HepG2 (cell line): ENCODE measurements at regions not wholly inside any gene's neighbourhood (a gene's known extent, or its start where the extent isn't known, plus 50 kb on each side); places are given as distances from the start of the nearest gene placed in this dataset.

Source experiments
- ATAC-seq: fragments of 200-7000 bp; cut with Tn5 transposase; 3 replicates; pipeline ENCODE4 v1.9.1; 2020; ENCODE audit warnings: mild to moderate bottlenecking, moderate library complexity
- BruUV-seq: library from RNA; stranded (reverse); fragments of 400-500 nt; replicated peaks from 2 replicates; lab custom pipeline; 2021; lab: Mats Ljungman, UMichigan
- CTCF ChIA-PET: fragments of 300-600 bp; formaldehyde crosslinking; extraction: SDS; loops from one replicate; lab custom pipeline; 2021; ENCODE audit warnings: low total read pairs, inconsistent platforms, low intra/inter-chr PET ratio; lab: Yijun Ruan, JAX
- POLR2A ChIA-PET: fragments of 350-600 bp; sonication (Branson Sonifier 250); formaldehyde crosslinking; loops from one replicate; lab custom pipeline; 2020; ENCODE audit warnings: antibody characterized with exemption, inconsistent platforms; lab: Yijun Ruan, JAX
- DNase-seq: peaks from one replicate; pipeline ENCODE4 v3.0.0-alpha.2; 2015; ENCODE audit warnings: low spot score
- FAIRE-seq: peaks from 3 replicates; lab custom pipeline; 2011; peaks lifted over from hg19 to GRCh38; lab: Jason Lieb, UNC
- H2AFZ ChIP-seq: one replicate; pipeline ENCODE4 v1.6.1; 2011; ENCODE audit warnings: low read length, inconsistent platforms
- H3K27ac ChIP-seq: fragments of 300-600 bp; 3 replicates; pipeline ENCODE4 v1.8.0; 2011; ENCODE audit warnings: mixed run types, mild to moderate bottlenecking, mixed read lengths, low read length, inconsistent platforms; ENCODE audit not compliant: insufficient read depth; ENCODE audit errors: extremely low read length
- H3K27me3 ChIP-seq, 2 experiments: fragments of 200-600 bp in 1 of 2; 2 replicates in 1 of 2; 3 replicates in 1 of 2; pipeline versions ENCODE4 v1.6.0 to v1.8.0; 2011; ENCODE audit warnings: low read length in 2 of 2, mild to moderate bottlenecking in 2 of 2, moderate library complexity in 2 of 2, inconsistent platforms in 1 of 2; ENCODE audit not compliant: insufficient read depth in 2 of 2, control insufficient read depth in 1 of 2
- H3K36me3 ChIP-seq, 2 experiments: fragments of 200-600 bp in 1 of 2; replicated peaks in 1 of 2; 2 replicates in 1 of 2; 3 replicates in 1 of 2; pipeline versions ENCODE4 v1.5.1 to v1.8.0; 2011; ENCODE audit warnings: low read length in 2 of 2, inconsistent platforms in 1 of 2; ENCODE audit not compliant: insufficient read depth in 2 of 2, control insufficient read depth in 1 of 2
- H3K4me1 ChIP-seq: 2 replicates; pipeline ENCODE4 v1.5.1; 2012; ENCODE audit warnings: low read length, inconsistent platforms; ENCODE audit not compliant: insufficient read depth
- H3K4me2 ChIP-seq: 2 replicates; pipeline ENCODE4 v1.6.0; 2011; ENCODE audit warnings: low read depth, low read length, inconsistent platforms
- H3K4me3 ChIP-seq, 3 experiments: fragments of 200-600 bp in 1 of 3; sonication (generic), shearing (Covaris generic) in 1 of 3; replicated peaks in 1 of 3; 2 replicates each; pipeline ENCODE4 v1.5.1; 2011 to 2016; ENCODE audit warnings: low read length in 3 of 3, inconsistent platforms in 2 of 3, low read depth in 2 of 3, mild to moderate bottlenecking in 2 of 3, control low read depth in 1 of 3, mixed read lengths in 1 of 3; ENCODE audit not compliant: insufficient read depth in 1 of 3
- H3K79me2 ChIP-seq: one replicate; pipeline ENCODE4 v1.6.1; 2011; ENCODE audit warnings: low read length, inconsistent platforms; ENCODE audit not compliant: insufficient read depth
- H3K9ac ChIP-seq: 2 replicates; pipeline ENCODE4 v1.6.0; 2011; ENCODE audit warnings: mild to moderate bottlenecking, low read depth, low read length, inconsistent platforms; ENCODE audit not compliant: insufficient read depth
- H3K9me3 ChIP-seq: 2 replicates; pipeline ENCODE4 v1.5.1; 2012; ENCODE audit warnings: mild to moderate bottlenecking, low read length
- H4K20me1 ChIP-seq: 2 replicates; pipeline ENCODE4 v1.6.0; 2011; ENCODE audit warnings: inconsistent platforms, mild to moderate bottlenecking, low read length, moderate library complexity; ENCODE audit not compliant: insufficient read depth
- ETV5 ChIP-seq: IDR thresholded peaks from 2 replicates; pipeline ENCODE4 v1.6.1; 2018; ENCODE audit warnings: missing biosample characterization, missing genetic modification reagents, inconsistent platforms, borderline replicate concordance
- HNF1A ChIP-seq, 2 experiments: sonication (generic) in 1 of 2; formaldehyde crosslinking in 1 of 2; IDR thresholded peaks; 2 replicates each; pipeline versions ENCODE4 v1.4.0 to v1.6.1; 2016 to 2020; ENCODE audit warnings: borderline replicate concordance in 1 of 2, low read depth in 1 of 2, mild to moderate bottlenecking in 1 of 2, missing genetic modification reagents in 1 of 2
- IRF2 ChIP-seq: IDR thresholded peaks from 2 replicates; pipeline ENCODE4 v1.6.1; 2018; ENCODE audit warnings: missing genetic modification reagents, missing compliant biosample characterization
- KDM2A ChIP-seq: sonication (generic); formaldehyde crosslinking; IDR thresholded peaks from 2 replicates; pipeline ENCODE4 v1.4.0; 2020; ENCODE audit warnings: low read depth, missing genetic modification reagents, borderline replicate concordance
- MAFF ChIP-seq: IDR thresholded peaks from 2 replicates; pipeline ENCODE4 v1.6.1; 2011; ENCODE audit warnings: low read depth, low read length, improper control_type of control experiment
- MAFK ChIP-seq, 2 experiments: IDR thresholded peaks in 1 of 2; conservative IDR thresholded peaks in 1 of 2; 2 replicates each; pipeline ENCODE4 v1.6.1; 2011; ENCODE audit warnings: improper control_type of control experiment in 2 of 2, low read length in 2 of 2
- NR2F6 ChIP-seq, 2 experiments: IDR thresholded peaks; 2 replicates each; pipeline ENCODE4 v1.6.1; 2016; ENCODE audit warnings: antibody characterized with exemption in 1 of 2, mild to moderate bottlenecking in 1 of 2
- PTBP1 ChIP-seq: fragments of 200-400 bp; formaldehyde crosslinking; IDR thresholded peaks from 2 replicates; pipeline ENCODE4 v1.6.1; 2018; ENCODE audit warnings: low read length, low read depth; ENCODE audit not compliant: poor library complexity, severe bottlenecking
- SIN3A ChIP-seq: IDR thresholded peaks from 2 replicates; pipeline ENCODE4 v1.6.1; 2011; ENCODE audit warnings: low read depth, mild to moderate bottlenecking, control low read depth, low read length, borderline replicate concordance
- ZBTB39 ChIP-seq: sonication (generic); formaldehyde crosslinking; IDR thresholded peaks from 2 replicates; pipeline ENCODE4 v1.5.0; 2020; ENCODE audit warnings: missing genetic modification reagents
- ZNF234 ChIP-seq: sonication (generic); formaldehyde crosslinking; conservative IDR thresholded peaks from 2 replicates; pipeline ENCODE4 v1.5.1; 2020; ENCODE audit warnings: mild to moderate bottlenecking, missing genetic modification reagents
- ZNF451 ChIP-seq: sonication (generic); formaldehyde crosslinking; IDR thresholded peaks from 2 replicates; pipeline ENCODE4 v1.5.0; 2020; ENCODE audit warnings: mild to moderate bottlenecking, missing genetic modification reagents
- ZNF513 ChIP-seq: sonication (generic); formaldehyde crosslinking; conservative IDR thresholded peaks from 2 replicates; pipeline ENCODE4 v1.5.0; 2020; ENCODE audit warnings: missing genetic modification reagents
- ZNF572 ChIP-seq: sonication (generic); formaldehyde crosslinking; IDR thresholded peaks from 2 replicates; pipeline ENCODE4 v1.5.1; 2020; ENCODE audit warnings: mild to moderate bottlenecking, missing genetic modification reagents
- WGBS: methylation state at CpG from one replicate; pipeline ENCODE4 v1.1.6; 2017; ENCODE audit warnings: low lambda C conversion rate; 5-methylcytosine and 5-hydroxymethylcytosine counted together
- in situ Hi-C: cut with HindIII; loops from 2 replicates; pipeline ENCODE4 v1.10.0; 2017; ENCODE audit warnings: low pct_unique_long_range_greater_than_20kb; ENCODE audit not compliant: extremely low pct_ligation_motif_present
- intact Hi-C: fragments of 100-400 bp; cut with micrococcal nuclease; formaldehyde crosslinking; loops from one replicate; pipeline ENCODE4 v1.10.0; 2022; ENCODE audit not compliant: unreplicated experiment

- TF ChIP-seq ZBTB39, result no peak
Observed at GRCh38 chr9:12232836-12233235, 460.3 kb upstream of the TYRP1 start (continued).

- H3K9ac ChIP-seq, result no peak overlapping the region
- FAIRE-seq (no peak), DNase-seq (no peak), ATAC-seq (no peak)
- no peak for TF ChIP-seq SIN3A
- TF ChIP-seq MAFF, result peak; percentile 91
- no peak for TF ChIP-seq KDM2A
- TF ChIP-seq MAFK (conservative IDR thresholded peaks at IDR 0.05 in 1 of 2, IDR thresholded peaks at IDR 0.05 in 1 of 2; ENCODE audit: low read length in 2 of 2), result peak; percentile 81 to 91
- no peak for TF ChIP-seq ZNF234 (CRISPR knock-in tag)
- no peak for TF ChIP-seq ETV5
- no peak for TF ChIP-seq NR2F6 (IDR thresholded peaks at IDR 0.05)
- TF ChIP-seq NR2F6 (CRISPR knock-in tag; IDR thresholded peaks at IDR 0.05), result no peak
- TF ChIP-seq HNF1A (IDR thresholded peaks at IDR 0.05; ENCODE audit: low read depth), result no peak
- TF ChIP-seq HNF1A (CRISPR knock-in tag; IDR thresholded peaks at IDR 0.05; ENCODE audit: borderline replicate concordance), result no peak
- TF ChIP-seq ZNF451, result no peak
- TF ChIP-seq ZNF572 (CRISPR knock-in tag), result no peak
- TF ChIP-seq PTBP1, result no peak
- no peak for TF ChIP-seq IRF2 (CRISPR knock-in tag)
- TF ChIP-seq ZNF513 (CRISPR knock-in tag), result no peak
- H4K20me1 ChIP-seq, result no peaks in the 10 kb centered on the region
- H3K9me3 ChIP-seq, result peaks cover 87% of the 10 kb centered on the region
- H3K4me2 ChIP-seq, result no peak overlapping the region
- POLR2A ChIA-PET, result no interaction called here
- H3K27me3 ChIP-seq, result no peaks in the 10 kb centered on the region
- intact Hi-C loops, result no loop called here
- no peak overlapping the region for H3K4me3 ChIP-seq
- no peaks in the 10 kb centered on the region for H3K36me3 ChIP-seq
- CTCF ChIA-PET, result no interaction called here
- H2AFZ ChIP-seq, result no peak overlapping the region
- H3K79me2 ChIP-seq, result no peaks in the 10 kb centered on the region
- in situ Hi-C loops, result no loop called here
- H3K27ac ChIP-seq, result no peak overlapping the region
- H3K4me1 ChIP-seq, result no peaks in the 10 kb centered on the region
- WGBS, result 0% methylated on average over 2 of the region's 2 CpGs
- BruUV-seq, result no TSS peak
Observed at GRCh38 chr9:12253941-12254340, 439.2 kb upstream of the TYRP1 start.
